Activated naive CD4-positive, alpha-beta T cell treated with anti-CD3 and anti-CD28 coated beads, Interleukin-2, amount 50 U/mL, for 24 hours (primary cell): ENCODE measurements at regions not wholly inside any gene's neighbourhood (a gene's known extent, or its start where the extent isn't known, plus 50 kb on each side); places are given as distances from the start of the nearest gene placed in this dataset.
"Not testable (repeated sequence)": the region's sequence is repeated elsewhere in the genome, so short reads cannot be mapped to it uniquely, and the experiment has no call there.

Experiments used
- H3K27ac Mint-ChIP-seq: one replicate; pipeline ENCODE4 v1.8.0; 2021; ENCODE audit warnings: mild to moderate bottlenecking, mixed read lengths
- H3K27me3 Mint-ChIP-seq: one replicate; pipeline ENCODE4 v1.8.0; 2021; ENCODE audit warnings: mixed read lengths
- H3K36me3 Mint-ChIP-seq: one replicate; pipeline ENCODE4 v1.8.0; 2021; ENCODE audit warnings: mixed read lengths
- H3K4me1 Mint-ChIP-seq: one replicate; pipeline ENCODE4 v1.8.0; 2021; ENCODE audit warnings: mixed read lengths
- H3K4me3 Mint-ChIP-seq: one replicate; pipeline ENCODE4 v1.8.0; 2021; ENCODE audit warnings: mild to moderate bottlenecking, mixed read lengths
- H3K9me3 Mint-ChIP-seq: one replicate; pipeline ENCODE4 v1.8.0; 2021; ENCODE audit warnings: mixed read lengths

GRCh38 chr1:163927493-163927892 lies 605.7 kb downstream of the NUF2 start:
- Mint-ChIP-seq H3K27me3 (no peaks in the 10 kb centered on the region), H3K27ac (no peak overlapping the region), H3K9me3 (peaks cover 10% of the 10 kb centered on the region), H3K36me3 (no peaks in the 10 kb centered on the region), H3K4me1 (no peaks in the 10 kb centered on the region), H3K4me3 (no peak overlapping the region)

GRCh38 chr1:163928069-163928468 lies 606.3 kb downstream of the NUF2 start:
- Mint-ChIP-seq H3K4me3 (no peak overlapping the region), H3K36me3 (no peaks in the 10 kb centered on the region), H3K27ac (no peak overlapping the region), H3K4me1 (no peaks in the 10 kb centered on the region), H3K9me3 (peaks cover 10% of the 10 kb centered on the region), H3K27me3 (no peaks in the 10 kb centered on the region)

DNA sequence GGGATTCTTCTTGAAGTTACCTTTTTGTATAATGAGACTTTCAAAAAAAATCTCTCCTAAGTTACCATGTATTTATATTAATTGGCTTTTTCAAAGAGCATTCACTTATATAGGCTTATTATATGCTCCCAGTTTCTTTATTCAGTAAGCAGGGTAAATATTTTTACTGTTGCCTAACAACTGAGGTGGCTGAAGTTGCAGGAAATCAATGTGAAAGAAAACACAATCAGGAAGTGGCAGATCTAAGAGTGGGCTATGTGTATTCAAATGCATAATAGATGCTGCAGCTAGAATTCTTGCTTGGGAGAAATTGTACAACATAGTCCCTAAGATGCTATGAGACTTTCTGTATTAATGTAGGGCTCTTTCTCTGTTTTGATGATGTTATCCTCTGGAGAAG lies 606.9 kb downstream of the NUF2 start:
- Mint-ChIP-seq H3K27me3 (no peaks in the 10 kb centered on the region), H3K4me3 (no peak overlapping the region), H3K27ac (no peak overlapping the region), H3K9me3 (peaks cover 10% of the 10 kb centered on the region), H3K4me1 (no peaks in the 10 kb centered on the region), H3K36me3 (no peaks in the 10 kb centered on the region)

- Mint-ChIP-seq H3K4me1 (no peaks in the 10 kb centered on the region), H3K4me3 (no peak overlapping the region), H3K27ac (no peak overlapping the region), H3K9me3 (peaks cover 15% of the 10 kb centered on the region), H3K36me3 (no peaks in the 10 kb centered on the region), H3K27me3 (no peaks in the 10 kb centered on the region)
Observed at GRCh38 chr1:163932901-163933300, 611.1 kb downstream of the NUF2 start.

DNA sequence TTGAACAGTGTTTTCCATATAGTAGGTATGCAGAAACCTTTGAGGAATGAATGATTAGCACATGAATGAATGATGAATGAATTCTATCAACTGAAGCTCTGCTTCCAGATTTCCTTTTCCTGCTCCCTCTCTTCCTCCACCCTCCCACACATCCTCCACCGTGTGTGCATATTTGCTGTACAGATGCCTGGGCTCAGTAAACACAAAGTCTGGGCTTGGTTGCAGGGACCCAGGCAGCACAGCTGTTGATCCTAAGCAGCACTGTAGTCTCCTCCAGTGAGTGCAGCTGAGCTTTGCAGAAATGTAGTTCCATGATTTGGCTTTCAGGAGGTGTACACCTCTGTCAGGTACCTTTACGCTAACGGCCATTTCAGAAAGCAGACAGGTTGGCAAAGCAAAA lies 611.7 kb downstream of the NUF2 start:
- no peak overlapping the region for H3K27ac Mint-ChIP-seq
- no peaks in the 10 kb centered on the region for H3K4me1 Mint-ChIP-seq
- peaks cover 15% of the 10 kb centered on the region for H3K9me3 Mint-ChIP-seq
- no peaks in the 10 kb centered on the region for H3K27me3 Mint-ChIP-seq
- no peaks in the 10 kb centered on the region for H3K36me3 Mint-ChIP-seq
- H3K4me3 Mint-ChIP-seq, result no peak overlapping the region

DNA sequence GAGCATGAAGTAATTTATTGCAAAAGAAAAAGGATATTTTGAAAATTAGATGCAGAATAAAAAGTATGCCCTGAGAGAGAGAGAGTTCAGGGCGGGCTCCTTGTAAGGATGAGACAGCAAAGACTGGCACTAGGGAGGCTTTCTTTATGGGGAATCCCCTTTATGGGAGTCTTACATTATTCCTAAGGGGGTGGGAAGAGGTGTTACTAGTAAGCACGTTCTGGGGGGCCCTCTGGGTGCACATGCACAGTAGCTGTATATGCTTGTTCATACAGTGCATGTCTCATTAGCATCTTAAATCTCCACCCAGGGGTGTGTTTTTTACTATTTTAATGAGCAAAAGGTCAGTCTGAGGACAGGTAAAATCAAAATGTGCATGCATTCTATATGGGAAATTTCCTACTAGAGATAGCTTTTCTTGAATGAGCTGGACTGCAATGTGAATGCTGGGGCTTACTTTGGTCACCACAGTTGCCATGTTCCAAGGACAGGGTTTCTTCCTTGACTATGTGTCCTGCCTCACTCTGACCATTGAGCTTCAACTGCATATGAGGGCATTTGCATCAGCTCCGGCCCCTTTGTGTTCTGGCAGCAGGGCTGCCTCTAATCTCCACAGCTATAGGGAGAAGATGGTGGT lies 614.1 kb downstream of the NUF2 start:
- no peaks in the 10 kb centered on the region for H3K27me3 Mint-ChIP-seq
- no peak overlapping the region for H3K4me3 Mint-ChIP-seq
- no peaks in the 10 kb centered on the region for H3K4me1 Mint-ChIP-seq
- H3K36me3 Mint-ChIP-seq, result no peaks in the 10 kb centered on the region
- H3K9me3 Mint-ChIP-seq, result peaks cover 12% of the 10 kb centered on the region
- no peak overlapping the region for H3K27ac Mint-ChIP-seq

- H3K27ac Mint-ChIP-seq, result no peak overlapping the region
- H3K27me3 Mint-ChIP-seq, result no peaks in the 10 kb centered on the region
- H3K4me1 Mint-ChIP-seq, result no peaks in the 10 kb centered on the region
- H3K4me3 Mint-ChIP-seq, result no peak overlapping the region
- H3K36me3 Mint-ChIP-seq, result no peaks in the 10 kb centered on the region
- peaks cover 8% of the 10 kb centered on the region for H3K9me3 Mint-ChIP-seq
Observed at GRCh38 chr1:163959622-163960021, 599.4 kb upstream of the PBX1 start.

DNA sequence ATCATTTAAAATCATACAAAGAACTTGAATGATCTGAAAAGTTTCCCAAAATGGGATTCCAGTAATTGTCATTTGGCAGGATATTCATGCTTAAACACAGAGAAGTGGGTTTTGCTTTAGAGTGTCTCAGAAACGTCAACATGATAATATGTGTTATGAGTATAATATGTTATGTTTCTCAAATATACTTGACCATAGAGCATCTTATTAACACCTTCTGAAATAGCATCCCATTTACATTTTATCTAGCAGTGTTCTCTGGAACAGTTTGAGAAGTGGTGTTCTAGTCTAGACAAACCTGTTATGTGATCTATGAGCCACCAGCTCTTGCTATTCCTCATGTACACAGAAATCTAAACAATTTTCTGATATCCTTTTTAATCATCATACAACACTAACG lies 588.8 kb upstream of the PBX1 start:
- Mint-ChIP-seq H3K4me1 (no peaks in the 10 kb centered on the region), H3K4me3 (no peak overlapping the region), H3K9me3 (peaks cover 17% of the 10 kb centered on the region), H3K27me3 (no peaks in the 10 kb centered on the region), H3K36me3 (no peaks in the 10 kb centered on the region), H3K27ac (no peak overlapping the region)

- H3K4me1 Mint-ChIP-seq, result no peaks in the 10 kb centered on the region
Observed at GRCh38 chr1:163970699-163971098, 588.3 kb upstream of the PBX1 start.

DNA sequence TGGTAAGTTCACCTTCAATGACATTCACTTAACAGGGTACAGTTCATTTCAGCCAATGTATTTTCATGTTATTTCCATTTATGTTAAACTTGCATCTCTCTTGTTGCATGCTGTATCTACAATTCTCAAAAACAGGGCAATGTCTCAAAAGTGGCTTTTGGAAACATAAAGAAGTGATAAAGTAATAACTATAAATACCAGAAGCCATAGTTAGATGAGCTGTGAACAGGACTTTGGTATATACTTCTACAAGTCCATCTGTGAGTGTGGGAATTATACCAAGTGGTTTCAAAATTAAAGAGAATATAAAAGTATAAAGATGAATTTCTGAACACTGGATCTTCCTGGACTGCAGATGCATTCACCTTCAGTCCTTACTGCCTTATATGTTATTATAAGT lies 585.4 kb upstream of the PBX1 start:
- no peaks in the 10 kb centered on the region for H3K4me1 Mint-ChIP-seq
- no peak overlapping the region for H3K27ac Mint-ChIP-seq
- H3K27me3 Mint-ChIP-seq, result no peaks in the 10 kb centered on the region
- no peaks in the 10 kb centered on the region for H3K36me3 Mint-ChIP-seq
- no peak overlapping the region for H3K4me3 Mint-ChIP-seq
- peaks cover 15% of the 10 kb centered on the region for H3K9me3 Mint-ChIP-seq

More at GRCh38 chr1:163970699-163971098, 588.3 kb upstream of the PBX1 start:
- Mint-ChIP-seq H3K36me3 (no peaks in the 10 kb centered on the region), H3K4me3 (no peak overlapping the region), H3K9me3 (peaks cover 16% of the 10 kb centered on the region), H3K27me3 (no peaks in the 10 kb centered on the region), H3K27ac (no peak overlapping the region)

GRCh38 chr1:163974120-163974519 lies 584.9 kb upstream of the PBX1 start:
- H3K4me3 Mint-ChIP-seq, result no peak overlapping the region
- H3K4me1 Mint-ChIP-seq, result no peaks in the 10 kb centered on the region
- no peaks in the 10 kb centered on the region for H3K27me3 Mint-ChIP-seq
- H3K27ac Mint-ChIP-seq, result no peak overlapping the region
- H3K9me3 Mint-ChIP-seq, result peaks cover 15% of the 10 kb centered on the region
- H3K36me3 Mint-ChIP-seq, result no peaks in the 10 kb centered on the region

DNA sequence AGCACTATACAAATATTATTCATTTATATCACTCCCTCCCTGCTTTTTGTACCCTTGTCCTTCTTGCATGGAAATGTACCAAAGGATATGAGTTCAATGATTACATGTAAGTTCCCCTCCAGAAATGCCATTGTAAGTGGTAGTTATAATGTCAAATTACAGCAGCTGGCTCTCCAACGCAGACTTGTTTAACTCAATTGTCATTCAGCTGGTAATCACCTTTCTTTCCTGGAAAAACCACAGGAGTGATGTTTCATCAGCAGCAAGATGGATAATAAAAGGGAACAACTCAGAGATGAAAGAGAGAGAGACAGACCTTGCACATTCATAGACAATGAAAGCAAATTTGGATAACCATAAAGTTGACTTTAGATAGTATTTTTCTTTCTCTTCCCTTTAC lies 578.6 kb upstream of the PBX1 start:
- Mint-ChIP-seq H3K27ac (no peak overlapping the region), H3K9me3 (peaks cover 16% of the 10 kb centered on the region), H3K36me3 (no peaks in the 10 kb centered on the region), H3K4me3 (no peak overlapping the region), H3K27me3 (no peaks in the 10 kb centered on the region), H3K4me1 (no peaks in the 10 kb centered on the region)

DNA sequence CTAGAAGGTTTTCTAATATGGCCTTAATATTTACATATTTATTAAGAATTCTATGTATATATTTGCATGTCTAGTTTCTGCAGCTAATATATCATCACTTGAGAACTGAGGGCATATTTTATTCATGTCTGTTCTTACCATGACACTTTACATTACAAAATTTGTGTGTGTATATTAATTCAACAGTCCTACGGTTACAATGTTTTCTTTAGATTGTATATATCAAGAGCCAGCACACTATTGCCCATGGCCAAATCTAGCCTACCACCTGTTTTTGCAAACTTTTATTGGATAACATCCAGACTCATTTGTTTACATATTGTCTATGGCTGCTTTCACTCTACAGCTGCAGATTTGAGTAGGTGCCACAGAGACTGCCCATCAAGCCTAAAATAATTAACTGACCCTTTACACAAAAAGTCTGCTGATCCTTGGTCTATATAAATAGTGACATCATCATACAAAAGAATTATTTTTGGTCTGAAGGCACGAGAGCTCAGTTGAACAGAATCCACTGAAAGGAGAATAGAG lies 577.4 kb upstream of the PBX1 start:
- Mint-ChIP-seq H3K4me3 (no peak overlapping the region), H3K36me3 (no peaks in the 10 kb centered on the region), H3K4me1 (no peaks in the 10 kb centered on the region), H3K27me3 (no peaks in the 10 kb centered on the region), H3K27ac (no peak overlapping the region), H3K9me3 (peaks cover 24% of the 10 kb centered on the region)

DNA sequence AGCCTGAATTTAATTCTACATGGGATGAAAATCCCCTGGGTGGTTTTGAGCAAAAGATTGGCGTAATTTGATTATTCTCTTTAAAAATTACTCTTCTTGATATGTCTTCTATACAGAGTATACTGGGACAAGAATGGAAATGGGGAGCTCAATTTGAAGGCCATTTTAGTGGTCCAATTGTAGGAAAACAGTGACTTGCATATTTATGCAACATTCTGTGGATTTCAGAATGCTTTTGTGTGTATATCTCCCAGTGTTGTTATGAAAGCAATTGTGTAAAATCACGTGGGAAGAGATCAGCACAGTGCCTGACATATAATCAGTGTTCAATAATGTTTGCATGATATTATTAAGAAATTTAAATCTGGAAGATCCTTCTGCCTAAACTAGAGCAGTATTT lies 575.9 kb upstream of the PBX1 start:
- no peaks in the 10 kb centered on the region for H3K27me3 Mint-ChIP-seq
- no peak overlapping the region for H3K4me3 Mint-ChIP-seq
- H3K27ac Mint-ChIP-seq, result no peak overlapping the region
- H3K36me3 Mint-ChIP-seq, result no peaks in the 10 kb centered on the region
- H3K4me1 Mint-ChIP-seq, result no peaks in the 10 kb centered on the region
- H3K9me3 Mint-ChIP-seq, result peaks cover 16% of the 10 kb centered on the region

- H3K4me3 Mint-ChIP-seq, result no peak overlapping the region
- H3K27ac Mint-ChIP-seq, result no peak overlapping the region
- peaks cover 16% of the 10 kb centered on the region for H3K9me3 Mint-ChIP-seq
- H3K27me3 Mint-ChIP-seq, result no peaks in the 10 kb centered on the region
- H3K4me1 Mint-ChIP-seq, result no peaks in the 10 kb centered on the region
- no peaks in the 10 kb centered on the region for H3K36me3 Mint-ChIP-seq
Observed at GRCh38 chr1:163985700-163986099, 573.3 kb upstream of the PBX1 start.

DNA sequence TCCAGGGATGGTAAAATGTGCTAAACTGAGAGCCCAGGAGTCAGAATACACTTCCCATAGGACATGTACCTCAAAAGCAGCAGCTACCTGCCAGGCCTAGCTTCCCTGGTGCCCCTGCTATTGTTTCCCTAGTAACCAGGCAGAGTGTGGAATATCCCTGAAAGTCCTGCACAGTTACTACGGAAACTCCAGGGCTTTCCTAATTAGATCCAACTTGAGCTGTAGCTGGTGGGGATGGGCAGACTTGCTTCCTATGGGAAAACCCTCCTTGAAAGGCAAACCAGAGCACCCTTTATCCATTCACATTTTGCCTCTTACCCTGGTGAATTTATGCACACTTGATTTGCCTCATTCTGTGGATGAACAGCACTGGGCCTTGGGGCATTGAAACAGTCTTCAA lies 559.9 kb upstream of the PBX1 start:
- H3K4me1 Mint-ChIP-seq, result no peaks in the 10 kb centered on the region
- H3K27ac Mint-ChIP-seq, result no peak overlapping the region
- H3K4me3 Mint-ChIP-seq, result no peak overlapping the region
- H3K36me3 Mint-ChIP-seq, result no peaks in the 10 kb centered on the region
- peaks cover 6% of the 10 kb centered on the region for H3K9me3 Mint-ChIP-seq
- no peaks in the 10 kb centered on the region for H3K27me3 Mint-ChIP-seq

DNA sequence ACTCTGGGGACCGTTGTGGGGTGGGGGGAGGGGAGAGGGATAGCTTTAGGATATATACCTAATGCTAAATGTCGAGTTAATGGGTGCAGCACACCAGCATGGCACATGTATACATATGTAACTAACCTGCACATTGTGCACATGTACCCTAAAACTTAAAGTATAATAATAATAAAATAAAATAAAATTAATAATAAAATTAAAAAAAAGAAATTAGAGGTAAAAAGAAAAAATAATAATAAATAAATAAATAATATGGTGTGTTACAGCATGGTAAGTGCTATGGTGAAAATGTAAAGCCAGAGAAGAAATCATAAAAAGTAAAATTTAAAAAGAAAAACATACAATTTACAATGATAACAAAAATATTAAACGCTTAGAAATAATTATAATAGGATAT lies 552.8 kb upstream of the PBX1 start:
- not testable (repeated sequence) for H3K27me3 Mint-ChIP-seq, H3K27ac Mint-ChIP-seq, H3K36me3 Mint-ChIP-seq, H3K4me3 Mint-ChIP-seq, H3K4me1 Mint-ChIP-seq
- H3K9me3 Mint-ChIP-seq, result peaks cover 30% of the 10 kb centered on the region
